DOHH2 (cell line): ENCODE measurements at regions not wholly inside any gene's neighbourhood (a gene's known extent, or its start where the extent isn't known, plus 50 kb on each side); places are given as distances from the start of the nearest gene placed in this dataset.

ENCODE experiments used
- EZH2phosphoT487 ChIP-seq: fragments of 200-600 bp; sonication (generic); IDR thresholded peaks from 2 replicates; pipeline ENCODE4 v1.6.1; 2017; ENCODE audit warnings: borderline replicate concordance, mild to moderate bottlenecking, antibody characterized with exemption, low read length, moderate library complexity, mixed read lengths
- TF ChIP-seq, protein P1 (sequence below): fragments of 200-600 bp; sonication (generic); IDR thresholded peaks from one replicate; pipeline ENCODE4 v1.5.1; 2014; ENCODE audit warnings: antibody characterized with exemption, mild to moderate bottlenecking, low read depth, low read length; ENCODE audit not compliant: poor library complexity, severe bottlenecking

DNA sequence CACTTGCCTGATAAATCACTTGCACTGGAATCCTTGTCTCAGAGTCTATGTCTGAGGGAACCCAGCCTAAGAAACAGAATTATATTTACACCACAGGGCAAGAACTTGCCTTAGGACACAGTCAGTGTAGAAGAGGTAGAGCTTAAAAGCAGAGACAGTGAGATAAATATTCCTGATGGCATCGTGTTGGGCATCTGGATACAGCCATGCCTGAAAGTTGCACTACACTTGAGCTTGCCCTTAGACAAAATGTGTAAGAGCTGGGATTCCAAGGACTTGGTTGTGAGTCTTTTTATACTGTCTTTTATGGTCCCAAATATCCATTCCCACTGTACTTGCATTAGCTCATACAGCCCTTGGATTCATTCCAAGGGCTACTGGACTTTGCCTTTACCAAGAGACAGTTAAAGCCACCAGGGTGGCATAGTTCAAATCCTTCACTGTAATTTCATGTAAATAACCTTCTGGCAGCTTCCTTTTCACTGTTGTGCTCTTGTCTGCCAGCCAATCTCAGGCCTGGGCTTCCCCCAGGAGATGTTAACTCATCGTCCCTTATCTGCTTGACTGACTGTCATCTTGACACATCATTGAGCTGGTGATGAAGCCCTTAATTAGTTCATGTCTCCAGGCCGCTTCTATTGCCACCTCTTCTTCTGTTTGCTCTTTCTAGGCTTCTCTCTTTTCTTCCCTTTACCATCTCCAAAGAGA lies 577.9 kb upstream of the TBX3 start:
- TF ChIP-seq, protein P1, sequence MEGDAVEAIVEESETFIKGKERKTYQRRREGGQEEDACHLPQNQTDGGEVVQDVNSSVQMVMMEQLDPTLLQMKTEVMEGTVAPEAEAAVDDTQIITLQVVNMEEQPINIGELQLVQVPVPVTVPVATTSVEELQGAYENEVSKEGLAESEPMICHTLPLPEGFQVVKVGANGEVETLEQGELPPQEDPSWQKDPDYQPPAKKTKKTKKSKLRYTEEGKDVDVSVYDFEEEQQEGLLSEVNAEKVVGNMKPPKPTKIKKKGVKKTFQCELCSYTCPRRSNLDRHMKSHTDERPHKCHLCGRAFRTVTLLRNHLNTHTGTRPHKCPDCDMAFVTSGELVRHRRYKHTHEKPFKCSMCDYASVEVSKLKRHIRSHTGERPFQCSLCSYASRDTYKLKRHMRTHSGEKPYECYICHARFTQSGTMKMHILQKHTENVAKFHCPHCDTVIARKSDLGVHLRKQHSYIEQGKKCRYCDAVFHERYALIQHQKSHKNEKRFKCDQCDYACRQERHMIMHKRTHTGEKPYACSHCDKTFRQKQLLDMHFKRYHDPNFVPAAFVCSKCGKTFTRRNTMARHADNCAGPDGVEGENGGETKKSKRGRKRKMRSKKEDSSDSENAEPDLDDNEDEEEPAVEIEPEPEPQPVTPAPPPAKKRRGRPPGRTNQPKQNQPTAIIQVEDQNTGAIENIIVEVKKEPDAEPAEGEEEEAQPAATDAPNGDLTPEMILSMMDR = no peak
- TF ChIP-seq EZH2phosphoT487 = no peak
